Suppressor macrophage (primary cell): ENCODE measurements at regions not wholly inside any gene's neighbourhood (a gene's known extent, or its start where the extent isn't known, plus 50 kb on each side); places are given as distances from the start of the nearest gene placed in this dataset.
"Not testable (repeated sequence)": the region's sequence is repeated elsewhere in the genome, so short reads cannot be mapped to it uniquely, and the experiment has no call there.

ENCODE experiments used
- DNase-seq, 4 experiments: peaks; one replicate each; pipeline ENCODE4 v3.0.0-alpha.2; 2020 to 2022

DNA sequence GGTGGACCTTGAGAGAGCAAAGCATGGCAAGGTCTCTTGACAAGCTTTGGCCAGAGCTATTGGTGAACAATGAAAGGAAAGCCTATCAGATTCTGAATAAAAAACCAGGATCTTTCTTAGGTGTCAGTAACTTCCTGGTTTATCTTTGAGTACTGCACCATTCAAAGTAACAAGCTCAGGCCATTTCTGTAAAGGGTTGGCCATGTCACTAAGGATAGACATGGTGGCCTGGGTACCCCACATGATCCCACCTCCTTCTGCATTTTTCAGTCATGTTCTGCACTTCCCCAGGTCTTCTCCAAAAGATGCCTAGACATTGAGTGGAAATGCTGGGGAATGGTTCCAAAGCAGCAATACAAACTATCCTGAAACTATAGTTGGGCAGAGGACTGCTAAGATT is 242.0 kb downstream of the ARHGAP12 start:
- DNase-seq: no peak

DNA sequence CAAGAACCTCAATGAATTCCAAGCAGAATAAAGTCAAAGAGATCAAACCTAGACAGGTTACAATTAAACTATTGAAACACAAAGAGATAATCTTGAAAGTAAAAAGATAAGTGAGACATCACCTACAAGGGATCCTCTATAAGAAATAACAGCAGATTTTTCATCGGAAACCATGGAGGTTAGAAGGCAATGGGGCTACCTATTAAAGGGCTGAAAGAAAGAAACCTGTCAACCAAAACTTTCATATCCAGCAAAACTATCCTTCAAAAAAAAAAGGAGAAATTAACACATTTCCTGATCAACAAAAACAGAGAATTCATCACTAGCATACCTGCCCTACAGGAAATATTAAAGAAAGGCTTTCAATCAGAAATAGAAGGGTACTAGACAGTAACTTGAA is 244.9 kb downstream of the ARHGAP12 start:
- DNase-seq: no peak

DNA sequence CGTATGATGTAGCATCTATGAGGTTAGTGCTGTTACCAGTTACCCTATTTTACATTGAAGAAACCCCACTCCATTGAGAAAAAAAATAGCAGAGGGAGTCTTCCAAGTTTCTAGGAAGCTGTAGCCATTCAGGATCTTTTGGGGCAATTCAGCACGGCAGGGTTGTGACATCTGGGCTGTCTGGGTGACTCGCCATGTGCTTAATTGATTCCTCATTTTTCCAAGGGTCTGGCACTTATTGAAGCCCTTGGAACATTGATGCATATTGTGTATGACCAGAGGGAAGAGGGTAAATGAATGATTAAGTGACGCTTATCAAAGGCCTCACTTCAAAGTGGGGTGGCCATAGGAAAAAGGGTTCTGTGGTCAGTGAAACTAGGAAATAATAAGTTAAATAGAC is 248.7 kb downstream of the ARHGAP12 start:
- no peak for DNase-seq

DNA sequence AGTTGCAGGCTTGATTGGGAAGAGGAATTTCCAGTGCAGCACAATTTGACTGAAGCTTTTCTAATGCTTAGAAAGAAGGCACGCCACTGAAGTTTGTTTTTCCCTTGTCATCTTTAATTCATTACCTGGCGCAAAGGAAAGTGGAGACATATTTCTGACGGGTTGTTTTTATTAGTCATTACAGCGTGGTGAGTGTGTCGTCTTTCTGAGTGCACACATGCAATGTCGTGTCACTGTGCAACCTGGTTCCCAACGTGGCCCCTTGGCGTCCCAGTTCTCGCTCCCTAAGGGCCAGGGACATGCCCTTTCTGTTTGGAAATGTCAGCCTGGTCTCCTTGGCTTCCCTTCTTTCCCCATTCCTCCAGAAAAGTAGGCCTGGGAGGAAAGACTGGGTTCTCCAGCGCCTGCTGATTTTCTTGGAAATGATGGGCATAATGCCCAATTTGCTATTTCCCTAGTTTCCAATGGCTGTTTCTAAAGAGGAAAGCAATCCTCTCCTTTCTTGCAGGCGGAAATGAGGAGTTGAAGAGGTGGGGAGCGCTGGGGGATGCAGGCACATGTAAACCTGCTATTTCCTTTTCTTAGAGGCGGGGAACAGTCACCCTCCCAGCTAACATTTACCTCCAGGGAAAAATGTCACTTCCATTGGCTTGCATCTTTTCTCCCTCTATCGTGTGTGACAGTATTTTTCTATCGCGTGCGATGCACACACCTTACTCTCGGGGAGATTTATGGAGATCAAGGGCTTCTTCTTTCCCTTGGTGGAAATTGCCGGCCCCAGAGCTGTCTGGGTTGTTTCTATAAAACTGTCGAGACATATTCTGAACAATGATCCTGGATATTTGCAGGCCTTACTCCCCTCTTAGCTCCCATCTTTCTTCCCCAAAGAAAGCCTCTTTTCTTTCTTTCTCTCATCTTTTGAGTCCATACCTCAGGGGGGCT is 249.8 kb downstream of the ARHGAP12 start:
- no peak for DNase-seq

- DNase-seq: no peak
These were observed 250.5 kb downstream of the ARHGAP12 start for GRCh38 chr10:31678139-31678536.

DNA sequence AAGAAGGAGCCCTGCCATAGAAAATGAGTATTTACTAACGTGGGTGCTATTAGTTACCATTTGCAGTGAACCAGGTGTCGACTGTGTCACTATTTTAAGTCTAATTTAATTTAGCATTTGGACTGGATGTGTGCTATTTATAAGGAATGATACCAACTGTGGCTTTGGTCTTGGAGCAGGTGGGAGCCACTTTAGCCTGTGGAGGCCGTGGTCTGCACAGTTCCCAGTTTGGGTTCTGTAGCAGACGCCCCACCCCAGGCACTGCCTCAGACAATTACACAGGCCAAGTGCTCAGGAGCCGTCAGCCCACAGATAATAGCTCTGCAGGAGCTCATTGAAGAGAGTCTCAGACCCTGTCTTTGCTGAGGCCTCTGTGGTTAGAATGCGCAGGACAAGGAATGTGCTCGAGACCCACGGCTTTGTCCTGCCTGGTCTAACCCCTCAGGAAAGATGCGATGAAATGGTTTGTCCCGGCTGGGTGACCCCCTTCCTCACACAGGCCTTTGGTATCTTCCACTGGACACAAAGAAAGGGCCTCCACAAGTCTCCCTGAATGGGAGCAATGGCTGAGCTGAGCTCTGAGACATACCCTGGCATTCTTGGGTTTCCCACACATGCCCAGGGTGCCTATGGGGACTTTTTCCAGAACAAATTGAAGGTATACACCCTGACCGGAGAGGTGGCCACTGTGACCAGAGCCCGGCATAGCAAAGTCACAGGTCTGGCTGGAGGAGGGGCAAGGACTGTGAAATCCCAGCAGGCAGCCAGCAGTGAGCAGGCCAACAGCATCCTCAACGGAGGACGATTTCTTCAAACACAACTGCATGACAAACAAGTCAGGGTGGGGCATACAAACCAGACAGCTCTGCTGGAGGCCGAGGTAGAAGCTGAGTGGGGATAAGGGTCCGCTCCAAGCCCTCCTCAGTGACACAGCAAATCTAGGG is 251.2 kb downstream of the ARHGAP12 start:
- no peak for DNase-seq

DNA sequence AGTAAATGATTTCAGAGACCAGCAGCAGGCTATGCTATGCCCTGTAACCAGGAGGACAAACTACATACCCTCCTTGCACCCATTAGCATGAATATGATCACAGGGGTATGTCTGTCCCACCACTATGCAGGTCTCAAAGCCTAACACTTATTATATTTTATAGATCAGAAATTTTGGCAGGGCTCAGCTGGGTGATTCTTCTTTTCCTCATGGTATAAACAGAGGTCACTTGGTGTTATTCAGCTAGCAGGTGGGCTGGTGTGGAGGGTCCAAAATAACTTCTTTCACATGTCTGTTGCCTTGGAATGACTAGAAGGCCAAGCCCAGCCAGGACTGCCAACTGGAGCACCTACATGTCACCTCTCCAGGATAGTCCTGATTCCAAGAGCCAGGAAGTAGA is 252.9 kb downstream of the ARHGAP12 start:
- DNase-seq: peak in 1 of 4 experiments; percentile 10

DNA sequence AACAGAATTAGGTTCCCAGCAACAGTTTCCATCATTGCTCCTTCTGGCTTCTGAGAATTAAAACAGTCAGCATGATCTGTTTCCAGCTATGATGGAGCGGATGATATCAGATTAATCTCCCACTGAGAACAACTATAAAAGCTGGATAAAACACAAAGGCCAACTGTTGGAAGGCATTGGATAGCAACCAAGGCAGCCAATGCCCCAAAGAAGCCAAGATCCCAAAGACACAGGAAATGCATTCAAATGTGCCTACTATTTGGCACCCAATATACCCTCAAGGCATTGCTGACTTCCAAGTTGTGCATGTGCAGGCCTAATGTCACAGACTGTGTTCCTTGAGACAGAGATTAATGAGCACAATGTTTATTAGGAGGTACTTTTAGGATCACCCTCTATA is 259.3 kb downstream of the ARHGAP12 start:
- DNase-seq: no peak

DNA sequence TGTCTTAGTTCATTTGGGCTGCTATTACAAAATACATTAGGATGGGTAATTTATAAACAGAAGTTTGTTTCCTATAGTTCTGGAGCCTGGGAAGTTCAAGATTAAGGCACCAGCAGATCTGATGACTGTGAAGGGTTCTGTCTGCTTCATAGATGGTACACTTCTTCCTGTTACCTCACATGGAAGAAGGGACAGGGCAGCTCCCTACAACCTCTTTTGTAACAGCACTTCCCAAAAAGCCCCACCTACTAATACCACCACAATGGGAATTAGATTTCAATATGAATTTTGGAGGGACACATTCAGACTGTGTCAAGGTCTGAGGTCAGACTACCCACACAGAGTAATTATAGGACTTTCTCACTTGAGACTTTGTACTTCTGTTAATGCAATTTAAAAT is 260.3 kb downstream of the ARHGAP12 start:
- DNase-seq: peak; percentile 14 to 61 (median 48)

DNA sequence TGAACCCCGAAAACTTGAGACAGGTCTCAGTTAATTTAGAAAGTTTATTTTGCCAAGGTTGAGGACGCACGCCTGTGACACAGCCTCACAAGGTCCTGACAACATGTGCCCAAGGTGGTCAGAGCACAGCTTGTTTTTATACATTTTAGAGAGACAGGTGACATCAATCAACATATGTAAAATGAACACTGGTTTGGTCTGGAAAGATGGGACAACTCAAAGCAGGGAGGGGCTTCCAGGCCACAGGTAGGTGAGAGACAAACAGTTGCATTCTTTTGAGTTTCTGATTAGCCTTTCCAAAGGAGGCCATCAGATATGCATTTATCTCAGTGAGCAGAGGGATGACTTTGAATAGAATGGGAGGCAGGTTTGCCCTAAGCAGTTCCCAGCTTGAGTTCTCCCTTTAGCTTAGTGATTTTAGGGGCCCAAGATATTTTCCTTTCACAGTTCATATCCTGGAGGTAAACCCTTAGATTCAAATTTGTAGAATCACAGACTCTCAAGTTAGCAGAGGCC is 262.8 kb downstream of the ARHGAP12 start:
- not testable (repeated sequence) for DNase-seq

DNA sequence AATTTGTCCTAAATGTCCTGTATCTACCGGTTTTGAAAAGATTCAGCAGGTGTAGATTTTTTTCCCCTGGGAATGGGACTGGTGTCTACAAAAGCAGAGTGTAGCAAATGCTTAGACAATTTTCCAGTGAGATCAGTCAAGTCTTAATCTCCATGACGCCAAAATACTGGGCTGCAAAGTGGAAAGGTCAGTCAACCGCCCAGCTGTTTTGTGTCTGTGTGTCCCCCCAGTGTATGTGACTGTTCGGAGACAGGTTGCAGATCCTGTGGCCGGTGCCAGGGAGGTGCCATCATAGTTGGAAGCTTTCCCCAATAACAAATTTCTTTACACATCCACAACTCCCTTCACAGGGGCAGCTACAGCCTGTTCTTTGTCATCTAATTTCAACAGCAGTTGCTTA is 263.8 kb downstream of the ARHGAP12 start:
- DNase-seq: no peak

GRCh38 chr10:31664071-31664470 is 264.6 kb downstream of the ARHGAP12 start:
- DNase-seq: not testable (repeated sequence)

GRCh38 chr10:31660300-31660699 is 268.3 kb downstream of the ARHGAP12 start:
- DNase-seq: no peak

DNA sequence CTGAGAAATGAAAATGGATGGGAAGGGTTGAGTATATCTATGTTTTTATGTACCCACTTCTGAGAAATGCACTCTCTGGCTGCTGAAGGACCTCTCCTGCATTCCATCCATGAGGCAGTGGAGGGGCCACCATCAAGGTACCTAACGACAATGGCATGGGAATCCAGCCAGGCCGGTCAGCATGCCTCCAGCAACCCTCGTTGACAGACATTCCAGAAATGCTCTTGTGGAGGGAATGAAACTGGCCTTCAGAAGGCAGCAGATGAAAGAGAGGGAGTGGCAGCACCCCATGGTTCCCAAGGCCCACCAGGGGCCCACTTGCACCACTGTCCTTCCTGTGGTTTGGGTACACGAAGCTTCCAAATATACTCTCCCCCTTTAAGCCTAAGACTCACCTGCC is 269.0 kb downstream of the ARHGAP12 start:
- no peak for DNase-seq

DNA sequence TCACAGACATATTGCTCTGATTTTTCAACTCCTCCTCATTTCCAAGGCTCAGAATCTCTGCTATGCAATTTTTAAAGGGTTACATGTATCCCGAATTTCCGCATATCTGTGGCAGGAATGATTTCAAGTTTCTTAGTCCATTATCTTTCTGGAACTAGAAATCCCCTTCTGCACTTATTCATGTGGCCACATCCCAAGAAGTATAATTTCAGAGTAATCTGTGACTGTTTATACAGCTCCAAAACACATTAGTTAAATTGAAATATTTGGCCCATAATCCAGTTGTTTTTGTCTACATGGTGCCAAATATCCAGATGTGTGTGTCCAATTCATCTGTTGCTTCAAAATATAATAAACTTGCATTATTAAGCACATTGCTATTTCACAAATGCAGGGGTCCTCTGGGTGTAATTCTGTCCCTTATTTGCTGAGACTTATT is 271.2 kb downstream of the ARHGAP12 start:
- DNase-seq: no peak

- no peak for DNase-seq
These were observed 271.7 kb downstream of the ARHGAP12 start for GRCh38 chr10:31656851-31657433.

- DNase-seq: no peak
These were observed 276.6 kb downstream of the ARHGAP12 start for GRCh38 chr10:31652038-31652437.

DNA sequence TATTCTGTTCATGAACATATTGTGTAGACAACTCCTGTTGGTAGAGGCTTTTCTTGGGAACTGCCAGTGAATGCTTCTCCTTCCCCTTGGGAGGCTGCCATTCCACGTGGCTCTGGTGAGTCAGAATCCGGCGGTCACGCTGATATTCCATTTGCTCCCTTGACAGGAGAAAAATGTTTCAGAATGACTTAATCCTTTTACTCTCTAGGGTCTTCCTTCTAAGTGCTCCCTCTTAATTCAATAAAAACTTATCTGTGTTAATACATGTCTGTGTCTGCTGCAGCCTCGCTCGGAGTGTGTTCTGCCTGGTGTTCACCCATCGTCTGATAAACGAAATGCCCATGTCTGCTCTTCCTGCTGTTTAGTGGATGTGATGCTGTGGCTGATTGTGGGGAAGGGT is 278.6 kb downstream of the ARHGAP12 start:
- no peak for DNase-seq

DNA sequence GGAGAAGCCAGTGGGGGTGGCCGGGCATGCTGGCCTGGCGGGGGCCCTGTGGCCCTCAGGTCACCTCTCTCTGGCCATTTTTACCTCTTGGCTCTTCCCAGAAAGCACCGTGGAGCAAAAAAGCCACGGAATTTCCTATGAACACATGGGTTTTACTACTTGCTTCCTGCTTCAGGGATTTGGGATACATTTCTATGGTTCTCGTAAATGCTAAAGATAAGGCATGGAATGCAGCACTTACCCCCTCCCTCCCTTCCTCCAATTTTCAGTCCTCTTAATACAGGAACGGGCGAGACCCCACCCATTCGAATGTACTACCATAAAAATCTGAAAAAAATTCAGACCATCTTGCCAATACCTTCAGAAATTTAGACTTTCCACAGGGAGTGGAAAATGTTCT is 279.7 kb downstream of the ARHGAP12 start:
- no peak for DNase-seq

DNA sequence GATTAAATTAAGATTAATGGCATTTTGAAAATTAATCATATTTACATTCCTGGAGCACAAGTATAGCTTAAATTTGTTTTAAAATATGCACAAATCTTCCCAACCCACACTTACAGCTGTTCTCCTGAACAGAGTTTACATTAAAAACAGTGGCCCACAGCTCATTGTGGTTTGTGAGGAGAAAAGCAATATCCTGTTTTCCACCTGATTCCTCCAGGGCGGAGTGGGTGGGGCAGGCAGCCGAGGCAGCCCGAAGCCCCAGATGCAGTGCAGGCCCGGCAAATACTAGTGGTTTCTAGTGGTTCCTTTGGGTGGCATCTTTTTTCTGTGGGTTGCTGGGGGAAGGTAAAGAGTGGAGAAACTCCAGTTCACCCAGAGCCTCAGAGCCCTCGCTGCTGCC is 280.8 kb downstream of the ARHGAP12 start:
- DNase-seq: no peak

GRCh38 chr10:31646519-31646918 is 282.1 kb downstream of the ARHGAP12 start:
- DNase-seq: no peak

- no peak for DNase-seq
These were observed 282.8 kb downstream of the ARHGAP12 start for GRCh38 chr10:31645786-31646185.
